ENCODE measurements at regions not wholly inside any gene's neighbourhood (a gene's known extent, or its start where the extent isn't known, plus 50 kb on each side); places are given as distances from the start of the nearest gene placed in this dataset.

GRCh38 chr4:106548446-106549044 lies 180.0 kb upstream of the GIMD1 start:
- TF ChIP-seq CTCF (IDR thresholded peaks at IDR 0.05) = no peak
- no peak for TF ChIP-seq EZH2phosphoT487 (IDR thresholded peaks at IDR 0.05)
- TF ChIP-seq EZH2 (IDR thresholded peaks at IDR 0.05) = no peak

All from neural progenitor cell (in vitro differentiated cells).